Smooth muscle cell (in vitro differentiated cells): ENCODE measurements at regions not wholly inside any gene's neighbourhood (a gene's known extent, or its start where the extent isn't known, plus 50 kb on each side); places are given as distances from the start of the nearest gene placed in this dataset.

Experiments used
- DNase-seq: peaks from one replicate; lab custom pipeline; 2025; ENCODE audit not compliant: unreplicated experiment; lab: John Stamatoyannopoulos, UW
- H2AFZ ChIP-seq: fragments of 200-600 bp; sonication (generic); 2 replicates; pipeline ENCODE4 v1.6.0; 2016; ENCODE audit warnings: antibody characterized with exemption, low read depth, mild to moderate bottlenecking
- H3F3A ChIP-seq: fragments of 200-600 bp; sonication (generic); 2 replicates; pipeline ENCODE4 v1.6.0; 2017; ENCODE audit warnings: antibody characterized with exemption, low read depth
- H3K27ac ChIP-seq: fragments of 200-600 bp; sonication (generic); 2 replicates; pipeline ENCODE4 v1.5.1; 2016; ENCODE audit warnings: low read depth, mild to moderate bottlenecking
- H3K27me3 ChIP-seq: fragments of 200-600 bp; sonication (generic); 2 replicates; pipeline ENCODE4 v1.6.1; 2016; ENCODE audit warnings: low read depth, mild to moderate bottlenecking
- H3K36me3 ChIP-seq: fragments of 200-600 bp; sonication (generic); 2 replicates; pipeline ENCODE4 v1.5.1; 2016; ENCODE audit warnings: low read depth
- H3K4me1 ChIP-seq: fragments of 200-600 bp; sonication (generic); 2 replicates; pipeline ENCODE4 v1.5.1; 2016; ENCODE audit warnings: low read depth
- H3K4me2 ChIP-seq: fragments of 200-600 bp; sonication (generic); 2 replicates; pipeline ENCODE4 v1.6.0; 2016; ENCODE audit warnings: mild to moderate bottlenecking
- H3K4me3 ChIP-seq: fragments of 200-600 bp; sonication (generic); 2 replicates; pipeline ENCODE4 v1.5.1; 2016; ENCODE audit warnings: mild to moderate bottlenecking
- H3K79me2 ChIP-seq: fragments of 200-600 bp; sonication (generic); 2 replicates; pipeline ENCODE4 v1.6.0; 2016; ENCODE audit warnings: low read depth, mild to moderate bottlenecking
- H3K9ac ChIP-seq: fragments of 200-600 bp; sonication (generic); 2 replicates; pipeline ENCODE4 v1.6.0; 2016; ENCODE audit warnings: low read depth
- H3K9me3 ChIP-seq: fragments of 200-600 bp; sonication (generic); replicated peaks from 2 replicates; pipeline ENCODE4 v1.5.1; 2016; ENCODE audit warnings: low read depth
- H4K20me1 ChIP-seq: fragments of 200-600 bp; sonication (generic); 2 replicates; pipeline ENCODE4 v1.6.0; 2016; ENCODE audit warnings: low read depth
- WGBS: methylation state at CpG from one replicate; pipeline ENCODE4 v1.1.7; 2016; ENCODE audit warnings: low lambda C conversion rate; 5-methylcytosine and 5-hydroxymethylcytosine counted together
- TF ChIP-seq, protein P1 (sequence below): fragments of 200-600 bp; sonication (generic); IDR thresholded peaks from 2 replicates; pipeline ENCODE4 v1.5.1; 2017; ENCODE audit warnings: borderline replicate concordance, mild to moderate bottlenecking, antibody characterized with exemption; ENCODE audit not compliant: insufficient read depth, poor library complexity, severe bottlenecking

GRCh38 chr2:143988082-143988481 lies 531.8 kb downstream of the ZEB2 start:
- Histone ChIP-seq H3F3A (no peaks in the 10 kb centered on the region), H3K9me3 (no peaks in the 10 kb centered on the region), H4K20me1 (no peaks in the 10 kb centered on the region), H3K79me2 (no peaks in the 10 kb centered on the region), H3K9ac (no peak overlapping the region), H3K4me3 (no peak overlapping the region), H3K27ac (no peak overlapping the region), H3K36me3 (no peaks in the 10 kb centered on the region), H2AFZ (no peak overlapping the region), H3K4me1 (no peaks in the 10 kb centered on the region), H3K27me3 (no peaks in the 10 kb centered on the region), H3K4me2 (no peak overlapping the region)
- TF ChIP-seq, protein P1, sequence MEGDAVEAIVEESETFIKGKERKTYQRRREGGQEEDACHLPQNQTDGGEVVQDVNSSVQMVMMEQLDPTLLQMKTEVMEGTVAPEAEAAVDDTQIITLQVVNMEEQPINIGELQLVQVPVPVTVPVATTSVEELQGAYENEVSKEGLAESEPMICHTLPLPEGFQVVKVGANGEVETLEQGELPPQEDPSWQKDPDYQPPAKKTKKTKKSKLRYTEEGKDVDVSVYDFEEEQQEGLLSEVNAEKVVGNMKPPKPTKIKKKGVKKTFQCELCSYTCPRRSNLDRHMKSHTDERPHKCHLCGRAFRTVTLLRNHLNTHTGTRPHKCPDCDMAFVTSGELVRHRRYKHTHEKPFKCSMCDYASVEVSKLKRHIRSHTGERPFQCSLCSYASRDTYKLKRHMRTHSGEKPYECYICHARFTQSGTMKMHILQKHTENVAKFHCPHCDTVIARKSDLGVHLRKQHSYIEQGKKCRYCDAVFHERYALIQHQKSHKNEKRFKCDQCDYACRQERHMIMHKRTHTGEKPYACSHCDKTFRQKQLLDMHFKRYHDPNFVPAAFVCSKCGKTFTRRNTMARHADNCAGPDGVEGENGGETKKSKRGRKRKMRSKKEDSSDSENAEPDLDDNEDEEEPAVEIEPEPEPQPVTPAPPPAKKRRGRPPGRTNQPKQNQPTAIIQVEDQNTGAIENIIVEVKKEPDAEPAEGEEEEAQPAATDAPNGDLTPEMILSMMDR = no peak
- WGBS = 96% methylated on average over 1 of the region's 1 CpG
- DNase-seq = no peak

DNA sequence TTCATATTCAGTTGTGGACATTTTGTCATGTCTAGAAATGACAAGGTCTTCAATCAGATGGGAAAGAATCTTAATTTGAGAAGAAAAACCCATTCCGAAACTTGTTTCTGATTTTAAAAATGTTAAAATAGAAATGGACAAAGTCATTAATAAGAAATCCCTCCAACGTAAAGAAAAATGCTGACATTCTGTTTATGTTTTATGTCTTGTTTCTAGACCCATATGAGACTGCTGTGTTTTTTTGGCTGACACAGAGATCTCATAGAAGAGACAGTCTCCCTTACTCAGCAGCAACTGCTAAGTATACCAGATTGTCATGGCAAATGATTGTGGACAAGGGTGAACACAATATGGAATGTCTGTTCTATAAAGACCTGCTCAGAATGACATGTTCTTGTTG lies 538.5 kb downstream of the ZEB2 start:
- 100% methylated on average over 2 of the region's 2 CpGs for WGBS
- H3K36me3 ChIP-seq = no peaks in the 10 kb centered on the region
- no peak for DNase-seq

DNA sequence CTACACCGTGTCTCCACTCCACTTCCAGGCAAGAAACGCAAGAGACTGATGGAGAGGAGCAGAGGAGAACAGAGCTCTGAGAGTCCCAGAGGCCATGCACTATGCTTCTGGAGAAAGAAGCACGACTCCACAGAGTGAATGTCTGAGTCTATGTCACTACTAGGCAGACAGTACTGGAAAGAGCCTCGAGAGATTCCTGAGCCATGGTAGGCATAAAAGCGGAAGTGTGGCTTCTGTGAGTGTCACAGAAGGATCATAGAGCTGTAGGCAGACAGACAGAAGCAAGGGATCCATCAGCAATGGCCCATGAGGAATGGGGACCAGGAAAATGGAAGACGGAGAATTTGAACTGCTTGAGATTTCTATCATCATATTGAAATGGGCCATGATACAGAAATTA lies 542.6 kb downstream of the ZEB2 start:
- Histone ChIP-seq H3K9ac (no peak overlapping the region), H3K79me2 (no peaks in the 10 kb centered on the region), H3K4me2 (no peak overlapping the region), H3K4me3 (no peak overlapping the region), H3K36me3 (no peaks in the 10 kb centered on the region), H3K4me1 (no peaks in the 10 kb centered on the region), H4K20me1 (no peaks in the 10 kb centered on the region), H3K27ac (no peak overlapping the region), H3F3A (no peaks in the 10 kb centered on the region), H3K9me3 (no peaks in the 10 kb centered on the region), H2AFZ (no peak overlapping the region), H3K27me3 (no peaks in the 10 kb centered on the region)
- WGBS = 96% methylated on average over 6 of the region's 6 CpGs
- DNase-seq = no peak
- TF ChIP-seq, protein P1 = no peak

More for the DNA sequence above, 538.5 kb downstream of the ZEB2 start:
- no peak overlapping the region for H3K4me2 ChIP-seq
- H3K4me1 ChIP-seq = no peaks in the 10 kb centered on the region
- no peaks in the 10 kb centered on the region for H3K9me3 ChIP-seq
- H3K4me3 ChIP-seq = no peak overlapping the region
- TF ChIP-seq, protein P1 = no peak
- H3K9ac ChIP-seq = no peak overlapping the region
- H3F3A ChIP-seq = no peaks in the 10 kb centered on the region
- H2AFZ ChIP-seq = no peak overlapping the region
- H3K27ac ChIP-seq = no peak overlapping the region
- no peaks in the 10 kb centered on the region for H3K79me2 ChIP-seq
- no peaks in the 10 kb centered on the region for H3K27me3 ChIP-seq
- no peaks in the 10 kb centered on the region for H4K20me1 ChIP-seq

- TF ChIP-seq, protein P1 = no peak
- Histone ChIP-seq H3K9ac (no peak overlapping the region), H4K20me1 (no peaks in the 10 kb centered on the region)
Observed at GRCh38 chr2:143975216-143975615, 544.7 kb downstream of the ZEB2 start.

More at GRCh38 chr2:143975216-143975615, 544.7 kb downstream of the ZEB2 start:
- H3K4me1 ChIP-seq = peaks cover 7% of the 10 kb centered on the region
- H3K27ac ChIP-seq = no peak overlapping the region
- no peaks in the 10 kb centered on the region for H3K9me3 ChIP-seq
- H3K79me2 ChIP-seq = no peaks in the 10 kb centered on the region
- H3K36me3 ChIP-seq = no peaks in the 10 kb centered on the region
- H3K4me3 ChIP-seq = no peak overlapping the region
- no peak overlapping the region for H3K4me2 ChIP-seq
- 89% methylated on average over 1 of the region's 1 CpG for WGBS
- no peaks in the 10 kb centered on the region for H3K27me3 ChIP-seq
- H2AFZ ChIP-seq = no peak overlapping the region
- no peak for DNase-seq
- H3F3A ChIP-seq = no peaks in the 10 kb centered on the region
